Breast epithelium (tissue), 3 donors: ENCODE measurements at regions not wholly inside any gene's neighbourhood (a gene's known extent, or its start where the extent isn't known, plus 50 kb on each side); places are given as distances from the start of the nearest gene placed in this dataset.

ENCODE experiments used
- POLR2A ChIP-seq: fragments of 450-650 bp; IDR thresholded peaks from one replicate; pipeline ENCODE4 v1.6.1; 2016; ENCODE audit warnings: antibody characterized with exemption, mild to moderate bottlenecking, moderate library complexity
- POLR2AphosphoS5 ChIP-seq, 3 donors: sonication (generic); formaldehyde crosslinking; IDR thresholded peaks; one replicate each; pipeline ENCODE4 v1.6.1; 2017; ENCODE audit warnings: antibody characterized with exemption in 3 of 3

DNA sequence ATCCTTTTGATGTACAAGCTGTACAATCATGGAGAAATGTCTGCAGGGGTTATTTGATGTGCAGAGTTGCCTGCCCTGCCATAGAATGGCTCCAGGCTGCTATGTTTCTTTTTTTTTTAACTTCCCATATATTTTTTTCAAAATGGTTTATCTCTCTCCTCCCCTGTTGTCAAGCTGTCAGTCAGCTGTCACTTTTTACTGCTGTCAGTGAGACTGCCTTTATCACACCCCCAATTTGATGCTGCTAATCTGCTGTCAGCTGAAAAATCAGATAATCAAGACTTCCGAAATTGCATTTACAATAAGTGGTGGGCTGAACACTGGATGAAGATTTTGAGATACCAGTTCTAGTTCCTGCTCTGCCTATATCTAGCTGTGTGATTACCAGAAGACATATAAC is 382.6 kb downstream of the ZEB2 start:
- TF ChIP-seq POLR2A (no peak), POLR2AphosphoS5 (IDR thresholded peaks at IDR 0.05) (no peak)
